ENCODE measurements at regions not wholly inside any gene's neighbourhood (a gene's known extent, or its start where the extent isn't known, plus 50 kb on each side); places are given as distances from the start of the nearest gene placed in this dataset.

DNA sequence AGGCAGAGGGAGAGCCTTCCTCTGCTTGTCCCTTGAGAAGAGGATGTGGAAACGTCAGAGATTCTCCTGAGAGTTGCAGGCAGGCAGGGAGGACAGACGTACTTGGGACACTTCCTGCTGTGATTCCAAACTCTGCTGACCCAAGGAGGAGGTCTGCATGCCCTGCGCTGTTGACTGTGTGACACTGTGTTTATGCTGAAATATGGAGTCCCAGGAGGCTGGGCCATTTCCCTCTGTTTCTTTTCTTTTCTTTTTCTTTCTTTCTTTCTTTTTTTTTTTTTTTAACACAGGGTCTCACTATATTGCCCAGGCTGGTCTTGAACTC, 63.5 kb upstream of the BHLHE23 start:
- no peak for TF ChIP-seq POLR2AphosphoS5 (IDR thresholded peaks at IDR 0.05)
- TF ChIP-seq CTCF (IDR thresholded peaks at IDR 0.05): no peak
- TF ChIP-seq POLR2A (IDR thresholded peaks at IDR 0.05): no peak
- intact Hi-C loops (cut with DNase I; ENCODE audit: low total_unique reads): loop anchor here (5.0 kb wide), 1 partner anchor 862 kb away; no protein-coding TSS in a partner anchor
- Histone ChIP-seq H3K4me1 (no peaks in the 10 kb centered on the region), H3K9me3 (peaks cover 0 to 5% of the 10 kb centered on the region in 2 donors), H3K4me3 (no peak overlapping the region), H3K36me3 (no peaks in the 10 kb centered on the region), H3K27me3 (peaks cover 6 to 90% of the 10 kb centered on the region in 2 donors), H3K27ac (no peak overlapping the region)
- DNase-seq (ENCODE audit: low spot score in 2 of 2): no peak

DNA sequence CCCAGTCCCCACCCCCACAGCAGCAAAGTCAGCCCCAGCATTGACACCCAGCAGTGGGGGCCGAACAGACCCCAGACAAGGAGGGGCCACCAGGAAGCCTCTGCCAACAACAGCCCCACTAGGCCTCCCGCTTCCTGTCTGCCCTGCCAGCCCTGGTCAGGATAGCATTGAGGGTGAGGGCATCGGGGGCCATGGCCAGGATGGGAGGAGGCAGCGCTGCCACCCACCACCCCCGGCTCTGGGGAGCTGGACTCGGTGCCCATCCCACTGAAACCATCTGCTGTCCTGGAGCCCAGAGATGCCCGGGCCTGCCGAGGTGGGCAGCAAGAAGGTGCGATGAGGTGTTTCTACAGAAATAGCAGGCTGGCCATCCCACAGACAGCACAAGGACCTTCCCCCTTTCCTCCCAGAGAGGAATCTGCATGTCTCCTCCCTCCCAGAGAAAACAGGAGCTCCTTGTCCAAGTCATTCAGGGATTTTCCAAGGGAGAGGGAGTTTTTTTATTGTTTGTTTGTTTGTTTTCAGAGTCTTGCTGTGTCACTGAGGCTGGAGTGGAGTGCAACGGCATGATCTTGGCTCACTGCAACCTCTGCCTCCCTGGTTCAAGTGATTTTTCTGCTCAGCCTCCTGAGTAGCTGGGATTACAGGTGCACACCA, 62.1 kb upstream of the BHLHE23 start:
- H3K9me3 ChIP-seq: no peaks in the 10 kb centered on the region
- H3K4me1 ChIP-seq: no peaks in the 10 kb centered on the region
- intact Hi-C loops (cut with DNase I; ENCODE audit: low total_unique reads): no loop called here
- no peak overlapping the region for H3K4me3 ChIP-seq
- H3K36me3 ChIP-seq: no peaks in the 10 kb centered on the region
- peaks cover 8 to 98% of the 10 kb centered on the region in 2 donors for H3K27me3 ChIP-seq
- H3K27ac ChIP-seq: no peak overlapping the region
- no peak for DNase-seq (ENCODE audit: low spot score in 2 of 2)
- no peak for TF ChIP-seq CTCF (IDR thresholded peaks at IDR 0.05)
- TF ChIP-seq POLR2AphosphoS5 (IDR thresholded peaks at IDR 0.05): no peak
- no peak for TF ChIP-seq POLR2A (IDR thresholded peaks at IDR 0.05)

DNA sequence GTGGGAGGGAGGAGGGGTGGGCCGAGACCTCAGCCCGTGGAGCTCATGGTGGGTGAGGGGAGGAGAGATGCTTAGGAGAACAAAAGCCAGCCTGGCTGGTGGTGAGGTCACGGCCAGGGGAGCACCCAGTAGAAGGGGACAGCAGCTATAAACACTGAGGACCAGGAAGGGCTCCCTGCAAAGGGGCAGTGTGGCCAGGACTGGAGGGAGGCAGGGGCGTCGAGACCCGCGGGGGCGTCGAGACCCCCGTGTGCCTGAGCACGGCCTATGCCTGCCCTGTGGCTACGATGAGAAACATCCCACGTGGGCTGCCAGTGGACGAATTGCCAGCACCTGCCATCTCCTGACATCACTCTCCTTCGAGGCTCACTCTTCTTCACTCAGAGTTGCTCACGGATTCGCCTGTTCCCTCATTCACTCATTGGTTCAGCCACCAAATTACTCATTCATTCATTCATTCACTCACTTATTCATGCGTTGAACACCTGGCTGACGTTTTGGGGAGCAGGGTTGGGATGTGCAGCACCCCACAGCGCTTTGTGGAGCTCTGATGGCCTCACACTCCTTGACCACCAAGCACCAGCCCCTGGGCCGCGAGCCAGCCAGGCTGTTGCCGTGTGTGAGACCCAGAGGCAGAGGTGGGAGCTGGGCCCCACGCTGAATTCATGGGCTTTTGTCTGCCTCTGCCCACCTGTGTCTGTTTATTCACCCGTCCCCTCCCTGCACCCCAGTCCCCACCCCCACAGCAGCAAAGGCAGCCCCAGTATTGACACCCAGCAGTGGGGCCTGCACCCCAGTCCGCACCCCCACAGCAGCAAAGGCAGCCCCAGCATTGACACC, 61.2 kb upstream of the BHLHE23 start:
- no peak for DNase-seq (ENCODE audit: low spot score in 2 of 2)
- Histone ChIP-seq H3K36me3 (no peaks in the 10 kb centered on the region), H3K4me1 (no peaks in the 10 kb centered on the region), H3K9me3 (no peaks in the 10 kb centered on the region), H3K4me3 (no peak overlapping the region), H3K27me3 (peaks cover 8 to 96% of the 10 kb centered on the region in 2 donors), H3K27ac (no peak overlapping the region)
- intact Hi-C loops (cut with DNase I; ENCODE audit: low total_unique reads): no loop called here
- TF ChIP-seq CTCF (IDR thresholded peaks at IDR 0.05): no peak
- no peak for TF ChIP-seq POLR2AphosphoS5 (IDR thresholded peaks at IDR 0.05)
- no peak for TF ChIP-seq POLR2A (IDR thresholded peaks at IDR 0.05)

- DNase-seq (ENCODE audit: low spot score in 2 of 2): no peak
- intact Hi-C loops (cut with DNase I; ENCODE audit: low total_unique reads): no loop called here
- Histone ChIP-seq H3K4me1 (no peaks in the 10 kb centered on the region), H3K27ac (no peak overlapping the region), H3K9me3 (no peaks in the 10 kb centered on the region), H3K36me3 (no peaks in the 10 kb centered on the region), H3K4me3 (no peak overlapping the region), H3K27me3 (peaks cover 5 to 96% of the 10 kb centered on the region in 2 donors)
- TF ChIP-seq POLR2A (IDR thresholded peaks at IDR 0.05) (no peak), POLR2AphosphoS5 (IDR thresholded peaks at IDR 0.05) (no peak), CTCF (IDR thresholded peaks at IDR 0.05) (no peak)
These were observed 60.5 kb upstream of the BHLHE23 start for GRCh38 chr20:63067266-63067635.
